ENCODE measurements at regions not wholly inside any gene's neighbourhood (a gene's known extent, or its start where the extent isn't known, plus 50 kb on each side); places are given as distances from the start of the nearest gene placed in this dataset.

DNA sequence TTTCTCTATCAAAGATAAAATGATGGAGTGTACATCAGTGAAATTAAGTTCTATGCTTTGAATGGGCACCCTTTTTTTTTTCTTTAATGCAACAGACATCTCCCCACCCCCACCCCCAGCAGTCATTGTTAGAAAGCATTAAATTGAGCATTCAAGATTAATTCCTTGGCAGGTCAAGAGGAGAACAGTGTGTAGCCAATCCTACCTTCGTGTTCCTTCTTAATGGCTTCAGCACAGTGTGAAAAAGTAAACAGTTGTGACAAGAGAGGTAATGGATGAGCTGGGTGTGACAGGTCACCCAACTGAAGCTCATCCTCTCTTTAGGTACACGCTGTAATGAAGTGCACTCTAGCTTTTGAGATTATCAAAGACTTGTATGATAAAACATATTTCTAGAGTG, 198.5 kb upstream of the RARB start:
- DNase-seq (ENCODE audit: low spot score) = no peak

- no peak for DNase-seq (ENCODE audit: low spot score)
These were observed 193.0 kb upstream of the RARB start for GRCh38 chr3:25235031-25235430.

DNA sequence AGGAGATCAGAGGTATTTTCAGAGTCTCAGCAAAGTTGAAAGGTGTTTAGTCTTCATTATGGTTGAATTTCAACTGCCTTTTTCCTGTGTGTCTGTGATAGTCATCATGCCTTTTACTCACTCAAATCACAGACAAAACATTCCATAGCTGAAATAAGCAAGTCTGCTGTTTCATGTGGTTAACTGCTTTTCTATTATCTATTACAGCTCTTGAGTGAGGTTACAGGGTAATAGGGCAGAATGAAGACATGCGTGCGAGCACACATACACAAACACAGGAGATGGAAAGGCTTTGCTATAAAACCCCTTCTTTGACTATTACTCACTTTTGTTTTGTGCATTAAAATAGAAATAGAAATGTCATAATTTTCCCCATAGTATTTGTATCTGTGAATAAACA, 192.6 kb upstream of the RARB start:
- no peak for DNase-seq (ENCODE audit: low spot score)

GRCh38 chr3:25237602-25238001, 190.5 kb upstream of the RARB start:
- DNase-seq (ENCODE audit: low spot score) = no peak

DNA sequence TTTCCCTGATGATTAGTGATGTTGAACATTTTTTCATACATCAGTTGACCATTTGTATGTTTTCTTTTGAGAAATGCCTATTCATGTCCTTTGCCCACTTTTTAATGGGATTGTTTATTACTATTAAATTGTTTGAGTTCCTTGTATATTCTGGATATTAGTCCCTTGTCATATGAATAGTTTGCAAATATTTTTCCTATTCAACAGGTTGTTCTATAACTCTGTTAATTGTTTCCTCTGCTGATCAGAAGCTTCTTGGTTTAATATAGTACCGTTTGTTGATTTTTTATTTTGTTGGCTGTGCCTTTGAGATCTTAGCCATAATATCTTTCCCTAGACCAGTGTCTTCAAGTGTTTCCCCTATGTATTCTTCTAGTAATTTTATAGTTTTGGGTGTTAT, 189.0 kb upstream of the RARB start:
- no peak for DNase-seq (ENCODE audit: low spot score)

DNA sequence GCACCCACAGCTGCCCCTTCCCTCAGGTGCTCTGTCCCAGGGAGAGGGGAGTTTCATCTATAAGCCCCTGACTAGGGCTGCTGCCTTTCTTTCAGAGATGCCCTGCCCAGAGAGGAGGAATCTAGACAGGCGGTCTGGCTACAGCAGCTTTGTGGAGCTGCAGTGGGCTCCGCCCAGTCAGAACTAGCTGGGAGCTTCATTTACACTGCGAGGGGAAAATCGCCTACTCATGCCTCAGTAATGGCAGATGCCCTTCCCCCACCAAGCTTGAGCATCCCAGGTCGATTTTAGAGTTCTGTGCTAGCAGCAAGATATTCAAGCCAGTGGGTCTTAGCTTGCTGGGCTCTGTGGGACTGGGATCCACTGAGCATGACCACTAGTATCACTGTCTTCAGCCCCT, 181.2 kb upstream of the RARB start:
- no peak for DNase-seq (ENCODE audit: low spot score)

- no peak for DNase-seq (ENCODE audit: low spot score)
These were observed 175.8 kb upstream of the RARB start for GRCh38 chr3:25252291-25252690.

- DNase-seq (ENCODE audit: low spot score) = no peak
These were observed 171.0 kb upstream of the RARB start for GRCh38 chr3:25257026-25257425.

- peak; percentile 6 for DNase-seq (ENCODE audit: low spot score)
These were observed 168.2 kb upstream of the RARB start for GRCh38 chr3:25259871-25260270.

DNA sequence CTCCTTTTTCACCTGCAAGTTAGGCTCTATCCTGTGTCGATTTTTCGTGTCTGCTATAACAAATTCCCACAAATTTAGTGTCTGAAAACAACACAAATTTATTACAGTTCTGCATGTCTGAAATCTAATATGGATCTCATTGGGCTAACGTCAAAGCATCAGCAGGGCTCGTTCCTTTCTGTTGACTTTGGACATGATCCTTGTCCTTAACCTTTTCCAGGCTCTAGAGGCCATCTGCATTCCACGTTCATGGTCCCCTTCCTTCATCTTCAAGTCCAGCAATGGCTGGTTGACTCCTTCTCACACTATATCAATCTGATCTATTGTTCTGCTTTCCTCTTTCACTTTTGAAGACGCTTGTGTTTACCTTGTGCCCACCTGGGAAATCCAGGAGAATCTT, 165.7 kb upstream of the RARB start:
- DNase-seq (ENCODE audit: low spot score) = no peak

DNA sequence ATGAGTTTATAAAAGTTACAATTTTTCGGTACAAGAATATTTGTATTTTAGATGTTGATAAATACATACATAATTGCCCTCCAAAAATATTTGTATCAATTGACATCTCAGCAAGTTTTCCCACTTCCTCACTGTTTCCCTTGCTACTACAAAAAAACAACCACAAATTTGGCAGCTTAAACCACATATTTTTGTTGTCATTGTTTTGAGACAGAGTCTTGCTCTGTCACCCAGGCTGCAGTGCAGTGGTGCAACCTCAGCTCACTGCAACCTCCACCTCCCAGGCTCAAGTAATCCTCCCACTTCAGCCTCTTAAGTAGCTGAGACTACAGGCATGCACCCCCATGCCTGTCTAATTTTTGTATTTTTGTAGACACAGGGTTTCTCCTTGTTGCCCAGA, 162.8 kb upstream of the RARB start:
- DNase-seq (ENCODE audit: low spot score) = no peak

GRCh38 chr3:25266677-25267076, 161.4 kb upstream of the RARB start:
- no peak for DNase-seq (ENCODE audit: low spot score)

DNA sequence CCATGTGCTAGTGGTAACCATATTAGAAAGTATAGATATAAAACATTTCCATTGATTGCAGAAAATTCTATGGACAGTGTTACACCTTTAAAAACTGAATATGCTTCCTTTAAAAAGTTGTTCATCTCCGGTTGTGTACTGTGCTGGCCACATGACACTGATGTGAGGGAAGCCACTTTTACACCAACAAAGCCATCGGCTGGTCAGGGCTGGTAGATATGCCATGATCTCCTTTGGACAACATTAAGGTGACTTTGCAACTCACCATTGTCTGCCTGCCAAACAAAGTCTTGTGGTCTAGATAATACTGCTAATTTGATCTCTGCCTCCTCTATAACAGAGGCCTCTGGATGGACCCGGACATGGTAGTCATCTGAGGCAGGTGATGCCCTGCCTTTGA, 156.0 kb upstream of the RARB start:
- no peak for DNase-seq (ENCODE audit: low spot score)

GRCh38 chr3:25273582-25274171, 154.4 kb upstream of the RARB start:
- DNase-seq (ENCODE audit: low spot score) = no peak

GRCh38 chr3:25277503-25277902, 150.6 kb upstream of the RARB start:
- no peak for DNase-seq (ENCODE audit: low spot score)

GRCh38 chr3:25281041-25281731, 146.9 kb upstream of the RARB start:
- DNase-seq (ENCODE audit: low spot score) = no peak

- no peak for DNase-seq (ENCODE audit: low spot score)
These were observed 146.3 kb upstream of the RARB start for GRCh38 chr3:25281732-25282126.

DNA sequence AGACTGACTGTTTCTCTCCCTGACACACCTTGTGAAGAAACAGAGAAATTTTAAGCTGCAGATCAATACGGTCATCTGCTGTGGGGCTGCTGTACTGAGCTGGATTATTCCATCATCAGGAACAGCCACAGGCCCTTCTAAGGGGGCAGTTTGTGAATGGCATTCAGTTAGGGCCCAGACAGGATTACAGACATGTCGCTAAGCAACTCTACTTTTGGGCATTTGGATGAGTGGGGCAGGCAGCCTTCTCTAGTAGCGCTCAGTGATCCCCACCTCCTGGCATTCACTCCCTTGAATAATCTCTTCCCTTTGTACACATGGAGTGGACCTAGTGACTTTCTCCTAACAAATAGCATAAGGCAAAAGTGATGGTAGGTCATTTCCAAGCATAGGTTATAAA, 144.4 kb upstream of the RARB start:
- DNase-seq (ENCODE audit: low spot score) = no peak

GRCh38 chr3:25284249-25284648, 143.8 kb upstream of the RARB start:
- DNase-seq (ENCODE audit: low spot score) = no peak

- DNase-seq (ENCODE audit: low spot score) = no peak
These were observed 140.7 kb upstream of the RARB start for GRCh38 chr3:25287291-25287884.

GRCh38 chr3:25288413-25288812, 139.7 kb upstream of the RARB start:
- no peak for DNase-seq (ENCODE audit: low spot score)

GRCh38 chr3:25289156-25289555, 138.9 kb upstream of the RARB start:
- no peak for DNase-seq (ENCODE audit: low spot score)

GRCh38 chr3:25289663-25290062, 138.4 kb upstream of the RARB start:
- DNase-seq (ENCODE audit: low spot score) = no peak

GRCh38 chr3:25291481-25291905, 136.6 kb upstream of the RARB start:
- DNase-seq (ENCODE audit: low spot score) = no peak
